Activated CD4-positive, alpha-beta T cell treated with anti-CD3 and anti-CD28 coated beads, Interleukin-2, amount 50 U/mL, for 1 hour (primary cell): ENCODE measurements at regions not wholly inside any gene's neighbourhood (a gene's known extent, or its start where the extent isn't known, plus 50 kb on each side); places are given as distances from the start of the nearest gene placed in this dataset.

Source experiments
- DNase-seq: peaks from one replicate; pipeline ENCODE4 v3.0.0-alpha.2; 2020

GRCh38 chr12:11946161-11946560 lies 124.6 kb upstream of the BCL2L14 start:
- DNase-seq = no peak

GRCh38 chr12:11947213-11947612 lies 123.5 kb upstream of the BCL2L14 start:
- DNase-seq = no peak

- no peak for DNase-seq
These were observed 120.9 kb upstream of the BCL2L14 start for GRCh38 chr12:11949738-11950411.

GRCh38 chr12:11951209-11951608 lies 119.5 kb upstream of the BCL2L14 start:
- DNase-seq = no peak

- no peak for DNase-seq
These were observed 117.2 kb upstream of the BCL2L14 start for GRCh38 chr12:11953523-11953922.

GRCh38 chr12:11954181-11954580 lies 116.6 kb upstream of the BCL2L14 start:
- no peak for DNase-seq

- DNase-seq = no peak
These were observed 112.3 kb upstream of the BCL2L14 start for GRCh38 chr12:11958221-11959091.

GRCh38 chr12:11959117-11959823 lies 111.5 kb upstream of the BCL2L14 start:
- DNase-seq = no peak

GRCh38 chr12:11960646-11961045 lies 110.1 kb upstream of the BCL2L14 start:
- DNase-seq = no peak

GRCh38 chr12:11961686-11962085 lies 109.1 kb upstream of the BCL2L14 start:
- no peak for DNase-seq

GRCh38 chr12:11962860-11963259 lies 107.9 kb upstream of the BCL2L14 start:
- DNase-seq = no peak

GRCh38 chr12:11963841-11964471 lies 106.8 kb upstream of the BCL2L14 start:
- DNase-seq = no peak

- no peak for DNase-seq
These were observed 105.4 kb upstream of the BCL2L14 start for GRCh38 chr12:11965258-11965910.

- DNase-seq = no peak
These were observed 103.2 kb upstream of the BCL2L14 start for GRCh38 chr12:11967376-11968047.

- no peak for DNase-seq
These were observed 102.7 kb upstream of the BCL2L14 start for GRCh38 chr12:11968048-11968383.

- DNase-seq = no peak
These were observed 102.2 kb upstream of the BCL2L14 start for GRCh38 chr12:11968516-11968915.

GRCh38 chr12:11969437-11970154 lies 101.1 kb upstream of the BCL2L14 start:
- no peak for DNase-seq

GRCh38 chr12:11970155-11970520 lies 100.6 kb upstream of the BCL2L14 start:
- DNase-seq = no peak

GRCh38 chr12:11973396-11973795 lies 97.3 kb upstream of the BCL2L14 start:
- no peak for DNase-seq

GRCh38 chr12:11976005-11976404 lies 94.7 kb upstream of the BCL2L14 start:
- DNase-seq = no peak

GRCh38 chr12:11978726-11979384 lies 91.9 kb upstream of the BCL2L14 start:
- no peak for DNase-seq
